ENCODE measurements at regions not wholly inside any gene's neighbourhood (a gene's known extent, or its start where the extent isn't known, plus 50 kb on each side); places are given as distances from the start of the nearest gene placed in this dataset.

DNA sequence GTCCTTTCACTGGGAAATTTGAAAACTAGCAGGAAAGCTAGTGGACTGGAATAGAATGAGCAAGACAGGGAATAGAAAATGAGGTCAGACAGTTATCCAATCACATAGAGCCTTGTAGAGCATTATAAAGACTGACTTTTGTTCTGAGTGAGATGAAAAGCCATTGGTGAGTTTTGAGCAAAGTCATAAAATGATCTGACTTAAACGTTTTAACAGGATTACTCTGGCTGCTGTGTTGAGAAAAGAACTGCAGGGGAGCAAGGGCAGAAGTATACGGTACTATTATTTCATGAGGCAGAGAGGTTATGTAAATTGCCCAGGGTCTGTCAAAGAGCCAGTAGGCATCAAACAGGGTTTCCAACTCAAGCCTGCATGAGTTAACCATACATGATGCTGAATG is 393.4 kb downstream of the TFEC start:
- H2BK15ac ChIP-seq (ENCODE audit: low read depth, low read length), result no peak overlapping the region
- H3K56ac ChIP-seq (ENCODE audit: extremely low read depth, insufficient read depth, low read length), result no peak overlapping the region
- 69% methylated on average over 2 of the region's 2 CpGs; no CpG with 5 or more reads in 1 of the 2 experiments for WGBS, 2 experiments (ENCODE audit: extremely low coverage in 2 of 2, insufficient read length in 1 of 2)
- CTCF ChIA-PET, result no interaction called here
- no peak overlapping the region for H2BK120ac ChIP-seq (ENCODE audit: low read depth, low read length)
- dilution Hi-C loops (cut with HindIII; ENCODE audit: low sequenced_read_pairs, unreplicated experiment) (no loop called here), intact Hi-C loops (cut with micrococcal nuclease) (no loop called here), in situ Hi-C loops (cut with MboI; ENCODE audit: low sequenced_read_pairs) (no loop called here)
- no peaks in the 10 kb centered on the region for H4K20me1 ChIP-seq (ENCODE audit: insufficient read depth, low read length)
- H2AFZ ChIP-seq (replicated peaks; ENCODE audit: low read length, poor library complexity), result no peak overlapping the region
- no peak overlapping the region for H3K14ac ChIP-seq (replicated peaks; ENCODE audit: low read depth, low read length)
- peaks cover 3% of the 10 kb centered on the region for H3K4me1 ChIP-seq (ENCODE audit: control insufficient read depth, insufficient read depth, low read length)
- no peak overlapping the region for H2BK5ac ChIP-seq (ENCODE audit: low read depth, low read length, poor library complexity, severe bottlenecking)
- no peak overlapping the region for H4K91ac ChIP-seq (ENCODE audit: insufficient read depth, low read depth, low read length)
- no peak overlapping the region for H3K18ac ChIP-seq (ENCODE audit: low read depth, low read length)
- H3K9me1 ChIP-seq (ENCODE audit: insufficient read depth, low read length), result peaks cover 2% of the 10 kb centered on the region; the same call in 1 of the 2 replicates
- H3K9me3 ChIP-seq (ENCODE audit: control insufficient read depth, insufficient read depth, low read length), result no peaks in the 10 kb centered on the region
- DNase-seq (no peak), ATAC-seq (ENCODE audit: low read depth) (no peak)
- H2BK20ac ChIP-seq (ENCODE audit: low read depth, low read length), result no peak overlapping the region
- H4K5ac ChIP-seq (ENCODE audit: low read depth, low read length), result no peak overlapping the region
- no peak overlapping the region for H2AK5ac ChIP-seq (ENCODE audit: low read depth, low read length)
- H3K9ac ChIP-seq (ENCODE audit: low read depth, low read length), result no peak overlapping the region
- POLR2A ChIA-PET (ENCODE audit: unreplicated experiment), result no interaction called here
- H3K23ac ChIP-seq (ENCODE audit: low read depth, low read length), result no peak overlapping the region
- no peak for TF ChIP-seq CEBPB (IDR thresholded peaks at IDR 0.05; ENCODE audit: low read depth, low read length)
- TF ChIP-seq FOS (IDR thresholded peaks at IDR 0.05; ENCODE audit: low read depth, low read length), result no peak
- TF ChIP-seq, protein P1, sequence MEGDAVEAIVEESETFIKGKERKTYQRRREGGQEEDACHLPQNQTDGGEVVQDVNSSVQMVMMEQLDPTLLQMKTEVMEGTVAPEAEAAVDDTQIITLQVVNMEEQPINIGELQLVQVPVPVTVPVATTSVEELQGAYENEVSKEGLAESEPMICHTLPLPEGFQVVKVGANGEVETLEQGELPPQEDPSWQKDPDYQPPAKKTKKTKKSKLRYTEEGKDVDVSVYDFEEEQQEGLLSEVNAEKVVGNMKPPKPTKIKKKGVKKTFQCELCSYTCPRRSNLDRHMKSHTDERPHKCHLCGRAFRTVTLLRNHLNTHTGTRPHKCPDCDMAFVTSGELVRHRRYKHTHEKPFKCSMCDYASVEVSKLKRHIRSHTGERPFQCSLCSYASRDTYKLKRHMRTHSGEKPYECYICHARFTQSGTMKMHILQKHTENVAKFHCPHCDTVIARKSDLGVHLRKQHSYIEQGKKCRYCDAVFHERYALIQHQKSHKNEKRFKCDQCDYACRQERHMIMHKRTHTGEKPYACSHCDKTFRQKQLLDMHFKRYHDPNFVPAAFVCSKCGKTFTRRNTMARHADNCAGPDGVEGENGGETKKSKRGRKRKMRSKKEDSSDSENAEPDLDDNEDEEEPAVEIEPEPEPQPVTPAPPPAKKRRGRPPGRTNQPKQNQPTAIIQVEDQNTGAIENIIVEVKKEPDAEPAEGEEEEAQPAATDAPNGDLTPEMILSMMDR (conservative IDR thresholded peaks at IDR 0.05; ENCODE audit: low read depth, low read length), result no peak
- no peak for TF ChIP-seq MAFK (IDR thresholded peaks at IDR 0.05; ENCODE audit: low read depth, low read length)
- no peaks in the 10 kb centered on the region for H3K27me3 ChIP-seq (ENCODE audit: control insufficient read depth, insufficient read depth, low read length)
- no TSS peak for BruUV-seq (replicated peaks)
- no peak overlapping the region for H2AK9ac ChIP-seq (replicated peaks; ENCODE audit: low read depth, low read length, poor library complexity)
- no peak overlapping the region for H3K4me2 ChIP-seq (ENCODE audit: low read depth, low read length)
- no peaks in the 10 kb centered on the region for H3K36me3 ChIP-seq (ENCODE audit: control insufficient read depth, insufficient read depth, low read length)
- H3K4ac ChIP-seq (ENCODE audit: low read depth, low read length), result no peak overlapping the region
- no peak overlapping the region for H3K4me3 ChIP-seq (ENCODE audit: insufficient read depth, low read depth, low read length)
- H3K79me1 ChIP-seq (ENCODE audit: low read depth in 1 of 2, low read length in 2 of 2), result no peaks in the 10 kb centered on the region
- no peak overlapping the region for H3K27ac ChIP-seq (ENCODE audit: insufficient read depth, low read length)
- no peak overlapping the region for H4K8ac ChIP-seq (ENCODE audit: low read depth in 2 of 2, low read length in 2 of 2)
